Panc1 (cell line): ENCODE measurements at regions not wholly inside any gene's neighbourhood (a gene's known extent, or its start where the extent isn't known, plus 50 kb on each side); places are given as distances from the start of the nearest gene placed in this dataset.

ENCODE experiments used
- POLR2AphosphoS5 ChIP-seq: IDR thresholded peaks from 2 replicates; pipeline ENCODE4 v1.6.1; 2012; ENCODE audit warnings: mild to moderate bottlenecking, low read depth, low read length, moderate library complexity
- REST ChIP-seq, 2 experiments: IDR thresholded peaks; 2 replicates each; pipeline ENCODE4 v1.6.1; 2011 to 2012; ENCODE audit warnings: low read depth in 2 of 2, control low read depth in 1 of 2, low read length in 1 of 2, mild to moderate bottlenecking in 1 of 2, moderate library complexity in 1 of 2; ENCODE audit not compliant: insufficient read depth in 1 of 2
- SIN3A ChIP-seq: IDR thresholded peaks from 2 replicates; pipeline ENCODE4 v1.6.1; 2012; ENCODE audit warnings: low read depth, mild to moderate bottlenecking, low read length, moderate library complexity, borderline replicate concordance; ENCODE audit not compliant: insufficient read depth
- TCF7L2 ChIP-seq: IDR thresholded peaks from 2 replicates; pipeline ENCODE4 v1.6.1; 2011; ENCODE audit warnings: mild to moderate bottlenecking, low read depth, low read length, inconsistent platforms
- TF ChIP-seq, protein P1 (sequence below): fragments of 450-650 bp; IDR thresholded peaks from 2 replicates; pipeline ENCODE4 v1.5.1; 2017; ENCODE audit warnings: mild to moderate bottlenecking

- TF ChIP-seq, protein P1, sequence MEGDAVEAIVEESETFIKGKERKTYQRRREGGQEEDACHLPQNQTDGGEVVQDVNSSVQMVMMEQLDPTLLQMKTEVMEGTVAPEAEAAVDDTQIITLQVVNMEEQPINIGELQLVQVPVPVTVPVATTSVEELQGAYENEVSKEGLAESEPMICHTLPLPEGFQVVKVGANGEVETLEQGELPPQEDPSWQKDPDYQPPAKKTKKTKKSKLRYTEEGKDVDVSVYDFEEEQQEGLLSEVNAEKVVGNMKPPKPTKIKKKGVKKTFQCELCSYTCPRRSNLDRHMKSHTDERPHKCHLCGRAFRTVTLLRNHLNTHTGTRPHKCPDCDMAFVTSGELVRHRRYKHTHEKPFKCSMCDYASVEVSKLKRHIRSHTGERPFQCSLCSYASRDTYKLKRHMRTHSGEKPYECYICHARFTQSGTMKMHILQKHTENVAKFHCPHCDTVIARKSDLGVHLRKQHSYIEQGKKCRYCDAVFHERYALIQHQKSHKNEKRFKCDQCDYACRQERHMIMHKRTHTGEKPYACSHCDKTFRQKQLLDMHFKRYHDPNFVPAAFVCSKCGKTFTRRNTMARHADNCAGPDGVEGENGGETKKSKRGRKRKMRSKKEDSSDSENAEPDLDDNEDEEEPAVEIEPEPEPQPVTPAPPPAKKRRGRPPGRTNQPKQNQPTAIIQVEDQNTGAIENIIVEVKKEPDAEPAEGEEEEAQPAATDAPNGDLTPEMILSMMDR = no peak
- TF ChIP-seq SIN3A = no peak
- TF ChIP-seq POLR2AphosphoS5 = no peak
- no peak for TF ChIP-seq REST (IDR thresholded peaks at IDR 0.05; ENCODE audit: insufficient read depth in 1 of 2, low read depth in 2 of 2, low read length in 1 of 2)
- no peak for TF ChIP-seq TCF7L2
Measured at GRCh38 chr15:99918072-99918471, 184.8 kb upstream of the LYSMD4 start.
